ENCODE measurements at regions not wholly inside any gene's neighbourhood (a gene's known extent, or its start where the extent isn't known, plus 50 kb on each side); places are given as distances from the start of the nearest gene placed in this dataset.

DNA sequence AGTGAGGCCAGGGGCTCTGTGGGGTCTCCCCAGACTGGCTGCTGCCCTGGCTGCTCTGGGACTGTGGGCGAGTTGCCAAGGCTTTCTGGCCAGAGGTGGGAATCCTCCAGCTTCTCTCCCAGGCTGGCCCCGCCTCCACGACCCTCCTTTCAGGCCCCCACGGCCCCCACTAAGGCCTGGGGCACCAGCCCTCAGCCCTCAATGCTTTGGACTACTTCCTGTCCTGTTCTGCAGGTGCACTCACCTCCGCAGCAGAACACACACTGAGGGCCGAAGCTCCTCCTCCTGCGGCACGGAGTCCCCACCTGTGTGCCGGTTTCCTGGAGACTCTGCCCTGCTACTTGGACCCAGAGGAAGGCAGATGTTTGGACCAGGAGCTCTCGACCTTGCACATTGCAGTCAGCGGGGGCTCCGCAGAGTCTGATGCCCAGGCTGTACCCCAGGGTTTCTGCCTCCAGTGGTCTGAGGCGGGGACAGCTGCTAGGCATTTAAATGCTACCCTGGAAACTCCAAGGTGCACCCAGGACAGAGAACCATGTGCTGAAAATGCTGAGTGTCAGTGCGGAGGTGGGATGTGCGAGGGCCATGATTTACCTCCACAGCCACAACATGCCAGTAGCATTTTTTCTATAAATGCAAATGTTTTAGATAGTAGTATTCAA, 223.8 kb downstream of the IRF8 start:
- no peak for DNase-seq

DNA sequence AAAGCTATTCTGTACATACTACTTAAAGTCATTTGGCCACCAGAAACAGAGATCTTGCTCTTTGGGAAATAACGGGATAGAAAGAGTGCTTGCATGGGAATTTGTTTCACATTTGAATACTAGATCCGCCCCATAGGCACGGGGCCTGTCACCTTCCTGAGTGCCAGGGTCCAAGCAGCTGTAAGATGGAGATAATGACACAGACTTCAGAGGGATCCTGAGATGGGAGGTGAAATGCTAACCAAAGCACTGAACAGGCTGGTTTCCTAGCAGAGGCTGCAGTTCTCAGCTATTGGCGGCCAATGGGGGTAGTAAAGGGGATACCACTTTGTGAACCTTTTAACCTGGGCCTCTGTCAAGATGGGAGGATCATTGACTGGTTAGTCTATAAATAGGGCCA, 225.4 kb downstream of the IRF8 start:
- no peak for DNase-seq

DNA sequence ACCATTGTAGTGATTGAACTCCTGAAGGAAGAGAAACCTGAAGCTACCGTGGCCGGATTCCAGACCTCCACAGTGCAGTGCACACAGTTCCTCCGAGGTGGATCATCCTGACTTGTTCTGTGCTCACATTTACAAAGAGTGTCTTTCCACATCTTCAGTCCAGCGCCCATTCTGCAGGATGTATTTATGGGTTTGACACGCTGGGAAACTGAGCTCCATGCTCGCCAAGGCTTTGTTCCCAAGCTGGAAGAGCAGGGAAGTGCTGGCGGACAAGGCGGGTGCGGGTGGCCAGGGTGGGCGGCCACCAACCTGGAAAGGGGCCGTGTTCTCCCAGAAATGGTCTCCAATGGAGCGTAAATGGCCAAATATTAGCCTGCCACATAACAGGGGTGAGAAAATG, 227.9 kb downstream of the IRF8 start:
- DNase-seq = no peak

DNA sequence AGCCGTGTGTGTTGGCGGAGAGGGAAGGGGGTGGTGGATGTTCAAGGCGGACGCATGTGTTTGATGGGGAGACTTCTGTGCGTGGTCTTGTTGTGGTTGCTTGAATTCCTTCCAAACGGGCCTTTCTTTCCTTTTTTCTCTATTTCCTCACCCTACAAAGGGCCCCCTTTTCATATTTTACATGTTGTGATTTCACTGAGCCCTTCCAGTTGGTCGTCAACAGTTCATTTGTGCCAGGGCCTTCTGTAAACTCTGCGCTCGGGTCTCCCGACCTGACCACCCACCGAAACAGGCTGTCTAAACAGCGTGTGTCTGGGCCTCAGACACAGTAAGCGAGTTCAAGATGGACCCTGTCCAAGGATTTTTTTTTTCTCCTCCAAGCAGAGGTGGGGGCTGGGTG, 228.4 kb downstream of the IRF8 start:
- DNase-seq = no peak

DNA sequence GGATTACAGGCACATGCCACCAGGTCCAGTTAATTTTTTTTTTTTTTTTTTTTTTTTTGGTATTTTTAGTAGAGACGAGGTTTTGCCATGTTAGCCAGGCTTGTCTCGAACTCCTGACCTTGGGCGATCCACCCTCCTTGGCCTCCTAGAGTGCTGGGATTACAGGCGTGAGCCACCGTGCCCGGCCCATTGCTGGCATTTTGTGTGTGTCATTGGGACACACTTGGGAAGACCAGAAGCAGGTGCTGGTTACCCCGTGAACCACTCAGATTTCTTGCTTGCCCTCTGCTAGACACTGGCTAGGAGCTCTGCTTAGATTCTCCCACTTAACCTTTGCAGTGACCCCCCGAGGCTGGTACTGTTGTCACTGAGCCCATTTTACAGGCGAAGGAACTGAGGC, 229.3 kb downstream of the IRF8 start:
- DNase-seq = no peak

DNA sequence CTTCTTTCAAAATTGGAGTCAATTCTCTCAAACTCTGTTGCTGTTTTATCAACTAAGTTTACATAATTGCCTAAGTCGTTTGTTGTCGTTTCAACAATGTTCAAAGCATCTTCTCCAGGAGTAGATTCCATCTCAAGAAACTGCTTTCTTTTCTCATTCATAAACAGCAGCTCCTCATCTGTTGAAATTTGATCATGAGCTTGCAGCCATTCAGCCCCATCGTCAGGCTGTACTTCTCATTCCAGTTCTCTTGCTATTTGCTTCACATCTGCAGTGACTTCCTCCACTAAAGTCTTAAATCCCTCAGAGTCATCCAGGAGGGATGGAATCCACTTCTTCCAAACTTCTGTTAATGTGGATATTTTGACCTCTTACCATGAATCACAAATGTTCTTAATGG, 230.6 kb downstream of the IRF8 start:
- DNase-seq = no peak

DNA sequence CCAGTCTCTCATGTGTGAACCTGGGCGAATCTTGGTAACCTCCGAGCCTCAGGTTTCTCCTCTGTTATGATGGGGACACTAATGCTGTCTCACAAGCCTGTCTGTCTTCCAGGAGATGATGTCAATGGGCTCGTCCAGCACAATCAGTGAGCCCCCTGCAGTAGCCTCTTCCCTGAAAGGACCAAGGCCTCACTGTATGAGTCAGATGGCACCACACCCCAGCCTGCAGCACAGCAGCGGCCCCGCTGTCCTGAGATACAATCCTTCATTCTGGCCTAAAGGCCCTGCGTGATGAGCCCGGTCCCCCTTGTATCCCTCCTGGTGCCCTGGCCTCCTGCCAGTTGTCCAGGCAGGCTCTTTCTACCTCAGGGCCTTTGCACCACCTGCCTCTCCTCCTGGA, 234.4 kb downstream of the IRF8 start:
- DNase-seq = no peak

DNA sequence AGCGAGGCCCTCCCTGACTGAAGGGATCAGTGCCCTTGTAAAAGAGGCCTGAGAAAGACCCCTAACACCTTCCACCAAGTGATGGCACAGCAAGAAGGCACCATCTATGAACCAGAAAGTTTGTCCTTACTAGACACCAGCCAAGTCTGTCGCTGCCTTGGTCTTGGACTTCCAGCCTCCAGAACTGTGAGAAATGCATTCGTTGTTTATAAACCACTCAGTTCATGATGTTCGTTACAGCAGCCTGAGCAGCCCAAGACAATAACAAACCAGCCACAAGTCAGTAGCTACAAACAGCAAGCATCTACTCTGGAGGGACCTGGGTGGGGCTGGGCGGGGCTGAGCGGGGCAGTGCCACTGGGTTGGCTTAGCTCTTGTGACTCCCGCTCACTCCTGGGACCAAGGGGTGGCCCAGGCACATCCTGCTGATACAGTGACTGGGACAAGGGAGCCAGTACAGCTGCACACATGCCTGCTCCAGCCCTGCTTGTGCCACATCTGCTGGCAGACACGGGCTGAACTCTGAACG, 234.9 kb downstream of the IRF8 start:
- no peak for DNase-seq

DNA sequence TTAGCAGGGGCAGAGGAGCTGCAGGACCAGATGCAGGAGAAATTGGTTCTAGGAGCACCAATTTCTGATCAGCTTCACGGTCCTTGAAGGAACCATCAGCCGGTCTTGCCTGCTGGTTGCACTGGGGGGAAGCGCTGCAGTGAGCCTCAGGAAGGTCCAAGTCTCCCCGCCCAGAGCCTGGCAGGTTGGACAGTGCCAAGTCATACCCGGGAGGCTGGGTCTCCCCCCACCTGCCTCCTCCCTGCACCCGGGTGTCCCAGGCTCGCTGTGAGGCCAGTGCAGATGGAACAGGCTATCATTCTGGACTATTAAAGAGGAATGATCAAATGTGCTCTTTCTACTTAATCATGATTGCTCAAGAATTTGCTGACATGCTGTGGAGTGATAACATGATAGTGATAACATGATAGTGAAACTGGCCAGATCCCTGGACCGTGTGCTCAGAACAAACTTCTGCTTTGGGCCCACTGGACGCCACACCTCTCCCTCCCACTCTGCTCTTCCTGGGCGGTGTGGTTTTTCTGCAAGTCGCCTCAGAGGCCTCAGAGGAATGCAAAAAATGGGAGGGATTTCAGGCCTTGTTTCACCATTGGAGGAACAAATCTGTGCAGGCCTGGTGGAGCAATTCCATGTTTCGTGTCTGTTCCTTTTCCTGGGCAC, 236.0 kb downstream of the IRF8 start:
- no peak for DNase-seq

DNA sequence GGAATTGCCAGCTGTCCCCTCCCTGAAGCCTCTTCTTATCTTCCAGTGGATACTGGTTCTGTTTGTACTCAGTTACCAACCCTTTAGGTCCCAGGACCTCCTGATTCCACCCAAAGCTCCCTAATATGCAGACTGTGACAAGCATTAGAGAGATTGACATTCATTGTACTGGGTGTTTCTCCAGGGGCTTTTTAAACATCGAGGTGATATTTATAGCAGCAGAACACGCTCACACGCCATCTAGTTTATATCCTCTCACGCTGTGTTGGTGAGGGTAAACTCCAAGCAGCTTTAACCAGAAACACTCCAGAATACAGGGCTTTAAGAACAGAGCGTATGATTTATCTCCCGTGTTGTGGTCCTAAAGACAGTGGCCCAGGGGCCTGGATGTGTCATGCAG, 238.4 kb downstream of the IRF8 start:
- DNase-seq = no peak

DNA sequence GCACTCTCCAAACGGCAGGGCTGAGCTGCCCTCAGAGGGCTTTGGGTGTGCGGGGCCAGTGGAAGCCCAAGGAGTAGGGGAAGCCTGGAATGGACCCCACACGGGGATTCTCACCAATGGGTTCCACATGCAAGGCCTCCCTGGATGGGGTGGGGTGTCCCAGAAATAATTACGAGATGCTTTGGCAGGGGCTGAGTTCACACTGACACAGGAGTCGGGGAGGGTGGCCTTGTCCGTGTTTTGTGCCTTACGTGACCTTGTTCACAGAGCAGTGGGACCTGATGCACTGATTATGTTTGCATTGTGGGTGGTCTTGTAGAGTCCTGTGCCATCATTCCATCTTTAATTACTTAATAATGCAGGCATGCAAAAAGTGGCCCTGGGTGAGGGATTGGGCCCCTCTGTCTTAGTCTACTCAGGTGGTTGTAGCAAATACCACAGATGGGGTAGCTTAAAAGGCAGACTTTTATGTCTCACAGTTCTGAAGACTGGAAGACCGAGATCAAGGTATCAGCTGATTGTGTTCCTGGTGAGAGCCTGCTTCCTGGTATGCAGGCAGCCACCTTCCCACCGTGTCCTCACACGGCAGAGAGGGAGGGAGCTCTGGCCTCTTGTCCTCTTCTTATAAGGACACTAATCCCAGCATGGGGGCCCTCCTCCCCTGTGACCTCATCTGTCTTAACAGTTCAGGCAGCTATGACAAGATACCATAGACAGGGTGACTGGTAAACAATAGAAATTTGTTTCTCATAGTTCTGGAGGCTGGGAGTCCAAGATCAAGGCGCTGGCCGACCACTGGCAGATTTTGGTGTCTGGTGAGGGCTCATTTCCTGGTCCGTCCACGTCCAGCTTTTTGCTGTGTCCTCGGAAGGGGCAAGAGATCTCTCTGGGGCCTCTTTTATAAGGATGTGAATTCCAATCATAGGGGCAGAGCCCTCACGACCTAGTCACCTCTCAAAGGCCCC, 239.4 kb downstream of the IRF8 start:
- no peak for DNase-seq

DNA sequence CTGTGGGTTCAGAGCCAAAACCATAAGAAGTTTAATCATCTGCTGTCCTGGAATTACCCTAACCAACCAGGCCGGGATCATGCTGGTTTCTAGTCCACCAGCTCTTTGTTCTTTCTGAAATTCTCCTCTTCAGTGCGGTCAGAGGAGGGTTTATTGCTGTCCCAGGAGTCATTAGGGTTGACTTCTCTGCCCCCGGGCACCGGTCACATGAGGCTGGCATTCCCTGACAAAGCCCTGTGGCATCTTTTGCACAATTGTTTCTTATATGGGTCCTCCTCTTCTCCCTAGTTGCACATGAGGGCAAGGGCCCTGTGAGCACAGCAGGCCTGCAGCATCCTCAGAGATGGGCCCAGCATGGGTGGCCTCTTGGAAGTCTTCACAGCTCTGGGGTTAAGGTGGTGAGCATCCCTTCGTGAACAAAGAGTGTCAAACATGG, 243.9 kb downstream of the IRF8 start:
- DNase-seq = no peak

DNA sequence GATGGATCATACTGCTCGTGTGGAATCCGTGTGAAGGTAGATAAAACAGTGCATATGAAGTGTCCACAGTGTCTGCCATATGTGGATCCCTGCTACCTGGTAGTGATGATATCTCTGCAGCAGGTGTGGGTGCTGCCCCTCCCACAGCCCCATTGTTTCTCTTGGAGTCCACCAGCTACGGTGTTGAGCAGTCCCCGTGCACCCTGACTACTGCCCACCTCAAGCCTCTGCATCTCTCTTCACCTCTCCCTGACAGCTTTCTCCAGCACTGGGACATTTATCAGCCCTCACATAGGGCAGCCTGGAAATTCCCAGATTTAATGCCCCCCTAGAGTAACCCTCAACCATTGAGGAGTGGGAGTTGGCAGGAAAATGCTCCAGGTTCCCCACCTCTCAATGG, 244.7 kb downstream of the IRF8 start:
- DNase-seq = no peak

DNA sequence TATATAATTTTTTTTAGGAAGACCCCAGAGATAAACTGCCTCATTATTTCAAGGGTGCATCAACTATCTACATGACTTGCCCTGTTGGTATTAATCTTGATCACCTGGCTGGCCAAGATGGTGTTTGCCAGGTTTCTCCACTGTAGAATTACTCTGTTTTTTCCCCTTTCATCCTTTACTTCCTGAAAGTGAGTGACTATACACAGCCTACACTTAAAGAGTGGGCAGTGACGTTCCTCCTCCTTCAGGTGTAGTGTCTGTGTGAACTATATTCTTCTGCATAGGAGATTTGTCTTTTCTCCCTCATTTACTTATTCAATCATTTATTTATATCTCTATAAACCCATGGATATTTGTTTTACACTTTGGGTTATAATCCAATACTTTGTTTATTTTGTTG, 246.7 kb downstream of the IRF8 start:
- DNase-seq = no peak

DNA sequence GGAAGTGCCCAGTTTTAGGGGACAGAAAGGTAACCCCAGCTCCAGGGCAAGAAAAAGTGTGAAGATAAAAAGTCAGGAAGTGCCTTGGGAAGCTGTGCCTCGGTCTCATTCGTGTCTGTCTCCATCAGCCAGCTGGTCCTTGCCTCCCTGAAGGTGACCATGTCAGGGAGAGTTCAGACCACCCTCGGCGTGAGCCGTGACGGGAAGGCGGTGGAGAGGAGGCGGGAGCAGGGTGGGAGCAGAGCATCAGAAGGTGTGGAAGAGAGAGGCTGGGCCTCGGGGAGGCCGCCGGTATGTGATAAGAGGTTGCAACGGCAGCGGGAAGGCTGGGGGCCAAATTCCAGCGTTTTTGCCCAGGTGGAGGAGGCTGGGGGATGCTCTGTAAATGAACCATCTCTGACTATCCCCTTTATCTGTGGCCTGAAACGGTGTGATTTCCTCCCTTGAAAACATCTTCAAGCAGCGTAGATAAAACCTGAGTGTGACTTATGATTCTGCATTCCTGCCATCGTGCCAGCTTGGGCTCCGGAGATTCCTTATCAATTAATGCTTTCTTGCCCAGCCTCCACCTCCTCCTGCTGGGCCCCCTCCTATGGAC, 251.8 kb downstream of the IRF8 start:
- DNase-seq = no peak

DNA sequence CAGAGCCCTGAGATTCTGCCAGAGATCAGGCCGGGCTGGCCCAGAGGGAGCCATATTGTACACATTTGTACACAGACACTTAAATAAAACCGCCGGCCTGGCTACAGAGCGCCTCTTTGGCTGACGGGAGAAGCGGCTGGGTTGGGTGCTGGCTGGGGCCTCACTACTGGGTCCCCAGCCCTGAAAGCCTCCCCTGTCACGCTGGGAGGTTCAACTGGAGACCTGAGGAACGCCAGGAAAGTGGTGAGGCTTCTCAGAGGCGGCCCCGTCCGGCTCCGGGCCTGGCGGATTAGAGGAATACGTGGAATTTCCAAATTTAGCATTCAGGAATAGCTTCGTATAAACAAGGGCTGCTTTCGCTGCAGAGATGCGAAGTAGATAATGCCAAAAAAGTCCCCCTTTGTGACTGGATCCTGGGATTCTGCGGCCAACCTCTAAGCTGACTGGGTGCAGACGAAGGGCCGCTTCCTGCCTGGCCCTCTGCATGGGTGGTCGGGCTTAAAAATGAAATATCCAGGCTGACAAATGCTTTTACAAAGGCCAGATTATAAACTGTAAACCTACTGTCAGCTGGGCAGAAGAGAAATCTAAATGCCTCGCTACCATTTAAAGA, 252.4 kb downstream of the IRF8 start:
- no peak for DNase-seq

DNA sequence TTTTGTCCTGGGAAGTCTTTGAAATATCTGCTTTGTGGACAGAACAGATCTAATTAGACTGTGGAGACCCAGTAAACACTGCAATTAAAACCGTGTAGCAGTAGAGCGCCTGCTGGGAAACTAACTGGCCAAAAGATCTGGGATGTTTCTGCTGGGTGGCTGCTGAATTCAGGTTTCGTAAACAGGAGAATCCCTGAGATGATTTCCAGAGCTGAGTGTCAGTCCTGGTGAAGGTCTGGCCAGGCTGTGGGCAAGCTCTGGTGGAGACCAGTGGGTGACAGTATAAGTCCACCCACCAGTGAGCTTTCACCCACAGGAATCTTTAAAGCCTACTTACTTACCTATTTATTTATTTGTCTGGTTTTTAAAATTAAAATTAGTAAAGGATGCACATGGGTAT, 257.2 kb downstream of the IRF8 start:
- no peak for DNase-seq

DNA sequence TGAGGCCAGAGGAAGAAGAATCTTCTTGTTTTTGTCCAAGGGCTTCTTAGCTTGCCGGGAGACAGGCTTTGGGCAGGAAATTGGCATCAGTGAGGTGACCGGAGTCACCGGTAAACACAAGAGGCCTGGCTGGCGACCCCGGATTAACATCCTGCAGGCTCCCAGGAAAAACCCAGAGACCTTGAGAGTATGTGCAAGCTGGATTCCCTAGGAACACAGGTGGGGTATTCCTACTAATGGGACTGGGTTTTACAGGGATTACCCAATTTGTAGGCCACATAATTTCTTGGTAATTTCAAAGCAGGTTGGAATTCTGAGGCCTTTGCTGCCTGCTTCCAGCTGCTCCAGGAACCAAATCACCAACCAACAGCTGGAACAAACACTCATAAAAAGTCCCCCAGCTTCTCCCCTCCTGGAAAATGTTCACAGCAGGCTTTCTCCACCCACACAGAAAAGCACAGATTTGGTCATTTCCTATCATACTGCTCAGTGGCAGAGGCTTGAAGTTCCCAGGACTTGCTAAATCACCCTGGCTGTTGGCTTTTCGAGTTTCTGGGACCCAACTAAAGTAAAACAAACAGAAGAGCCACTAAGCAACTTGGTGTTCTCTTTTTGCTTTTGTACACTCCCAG, 258.8 kb downstream of the IRF8 start:
- DNase-seq = no peak

DNA sequence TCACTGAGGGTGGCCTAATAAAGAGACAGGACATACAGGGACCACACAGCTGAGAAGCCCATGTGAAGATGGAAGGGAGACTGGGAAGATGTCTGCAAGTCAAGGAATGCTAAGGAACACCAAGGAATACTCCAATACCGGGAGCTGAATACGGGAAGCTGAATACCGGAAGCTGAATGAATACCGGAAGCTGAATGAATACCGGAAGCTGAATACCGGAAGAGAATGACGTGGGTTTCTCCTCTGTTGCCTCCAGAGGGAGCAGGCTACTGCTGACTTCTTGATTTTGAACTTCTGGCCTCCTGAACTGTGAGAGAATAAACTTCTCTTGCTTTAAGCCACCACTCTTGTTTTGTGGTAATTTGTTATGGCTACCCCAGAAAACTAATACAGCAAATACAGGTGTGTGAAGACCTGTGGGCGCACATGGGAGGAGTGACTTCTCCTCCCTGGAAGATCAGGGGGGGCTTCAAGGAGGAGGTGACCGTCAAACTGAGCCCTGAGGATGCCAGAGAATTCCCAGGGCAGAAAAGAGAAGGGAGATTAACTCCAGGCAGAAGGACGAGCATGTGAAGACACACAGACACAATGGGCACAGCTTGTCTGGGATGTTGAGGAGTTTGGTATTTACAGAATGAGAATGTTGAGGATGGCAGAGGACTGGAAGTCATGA, 259.9 kb downstream of the IRF8 start:
- no peak for DNase-seq

DNA sequence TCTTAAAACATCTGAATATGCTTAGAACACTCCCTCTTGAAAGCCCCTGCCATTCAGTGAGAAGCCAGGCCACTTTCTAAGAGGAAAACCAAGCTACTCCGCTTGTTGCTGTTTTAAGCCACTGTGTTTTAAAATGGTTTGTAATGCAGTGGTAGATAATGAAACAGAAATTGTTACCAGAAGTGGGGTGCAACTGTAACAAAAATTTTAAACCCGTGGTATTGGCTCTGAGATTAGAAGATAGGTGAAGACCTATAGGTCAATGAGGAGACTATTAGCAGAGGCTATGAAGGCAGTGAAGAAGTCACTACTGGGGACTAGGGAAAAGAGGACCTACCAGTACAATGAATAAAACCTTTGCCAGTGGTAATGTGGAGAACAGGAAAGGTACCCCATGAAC, 266.5 kb downstream of the IRF8 start:
- no peak for DNase-seq

DNA sequence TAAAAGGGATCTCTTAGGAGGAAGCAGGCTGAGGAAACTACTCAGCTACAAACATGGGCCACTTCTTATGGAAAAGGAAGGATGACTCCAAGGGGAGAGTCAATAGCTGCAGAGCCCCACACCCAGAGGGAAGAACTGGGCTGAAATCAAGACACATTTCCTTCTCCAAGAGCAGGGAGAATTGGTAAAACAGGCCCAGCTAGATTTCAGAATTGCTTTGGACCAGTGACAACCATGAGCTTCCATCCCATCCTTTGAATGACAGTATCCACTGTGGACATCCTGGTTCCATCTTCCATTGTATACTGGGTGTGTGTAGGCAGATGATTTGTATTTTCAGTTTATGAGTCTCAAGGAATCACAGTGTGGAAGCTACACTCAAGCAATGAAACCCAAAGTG, 267.5 kb downstream of the IRF8 start:
- DNase-seq = no peak

DNA sequence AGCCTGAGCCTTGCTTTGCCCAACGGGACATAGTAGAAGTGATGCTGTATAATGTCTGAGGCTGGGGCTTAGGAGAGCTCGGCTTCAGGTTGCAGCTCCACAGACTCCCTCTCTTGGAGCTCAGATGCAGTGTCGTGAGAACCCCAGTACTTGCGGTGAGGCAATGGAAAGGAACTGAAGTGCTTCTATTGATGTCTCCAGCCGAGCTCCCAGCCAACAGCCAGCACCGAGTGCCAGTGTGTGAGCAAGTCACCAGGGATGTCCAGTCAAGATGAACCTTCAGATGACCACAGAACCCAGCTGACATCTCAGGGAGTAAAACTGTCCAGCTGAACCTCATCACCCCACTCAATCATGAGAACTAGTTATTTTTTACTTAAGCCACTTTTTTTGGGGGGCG, 268.1 kb downstream of the IRF8 start:
- DNase-seq = no peak
